ENCODE measurements at regions not wholly inside any gene's neighbourhood (a gene's known extent, or its start where the extent isn't known, plus 50 kb on each side); places are given as distances from the start of the nearest gene placed in this dataset.

- H3K9me3 Mint-ChIP-seq (ENCODE audit: unreplicated experiment) = peaks cover 35% of the 10 kb centered on the region
- H3K27ac Mint-ChIP-seq (ENCODE audit: unreplicated experiment) = no peak overlapping the region
- H3K4me1 Mint-ChIP-seq (ENCODE audit: unreplicated experiment) = no peaks in the 10 kb centered on the region
- H3K4me3 Mint-ChIP-seq (ENCODE audit: unreplicated experiment) = no peak overlapping the region
- no peak for DNase-seq (ENCODE audit: extremely low spot score, unreplicated experiment)
- TF ChIP-seq CTCF (IDR thresholded peaks at IDR 0.05) = no peak
- H3K36me3 Mint-ChIP-seq (ENCODE audit: unreplicated experiment) = no peaks in the 10 kb centered on the region
- H3K27me3 Mint-ChIP-seq (ENCODE audit: unreplicated experiment) = no peaks in the 10 kb centered on the region
Measured at GRCh38 chr14:82070753-82071152, 537.1 kb upstream of the SEL1L start.

- peaks cover 29% of the 10 kb centered on the region for H3K9me3 Mint-ChIP-seq (ENCODE audit: unreplicated experiment)
- no peak overlapping the region for H3K27ac Mint-ChIP-seq (ENCODE audit: unreplicated experiment)
- DNase-seq (ENCODE audit: extremely low spot score, unreplicated experiment) = no peak
- H3K4me3 Mint-ChIP-seq (ENCODE audit: unreplicated experiment) = no peak overlapping the region
- no peak for TF ChIP-seq CTCF (IDR thresholded peaks at IDR 0.05)
- no peaks in the 10 kb centered on the region for H3K36me3 Mint-ChIP-seq (ENCODE audit: unreplicated experiment)
- no peaks in the 10 kb centered on the region for H3K4me1 Mint-ChIP-seq (ENCODE audit: unreplicated experiment)
- H3K27me3 Mint-ChIP-seq (ENCODE audit: unreplicated experiment) = no peaks in the 10 kb centered on the region
Measured at GRCh38 chr14:82073547-82073946, 539.9 kb upstream of the SEL1L start.

GRCh38 chr14:82075566-82075965, 541.9 kb upstream of the SEL1L start:
- no peak for DNase-seq (ENCODE audit: extremely low spot score, unreplicated experiment)
- Mint-ChIP-seq H3K27ac (ENCODE audit: unreplicated experiment) (no peak overlapping the region), H3K4me1 (ENCODE audit: unreplicated experiment) (no peaks in the 10 kb centered on the region), H3K4me3 (ENCODE audit: unreplicated experiment) (no peak overlapping the region), H3K27me3 (ENCODE audit: unreplicated experiment) (no peaks in the 10 kb centered on the region), H3K36me3 (ENCODE audit: unreplicated experiment) (no peaks in the 10 kb centered on the region), H3K9me3 (ENCODE audit: unreplicated experiment) (peaks cover 25% of the 10 kb centered on the region)
- TF ChIP-seq CTCF (IDR thresholded peaks at IDR 0.05) = no peak

- no peaks in the 10 kb centered on the region for H3K36me3 Mint-ChIP-seq (ENCODE audit: unreplicated experiment)
- no peak overlapping the region for H3K4me3 Mint-ChIP-seq (ENCODE audit: unreplicated experiment)
- H3K27ac Mint-ChIP-seq (ENCODE audit: unreplicated experiment) = no peak overlapping the region
- no peak for DNase-seq (ENCODE audit: extremely low spot score, unreplicated experiment)
- no peak for TF ChIP-seq CTCF (IDR thresholded peaks at IDR 0.05)
- no peaks in the 10 kb centered on the region for H3K27me3 Mint-ChIP-seq (ENCODE audit: unreplicated experiment)
- peaks cover 16% of the 10 kb centered on the region for H3K9me3 Mint-ChIP-seq (ENCODE audit: unreplicated experiment)
- no peaks in the 10 kb centered on the region for H3K4me1 Mint-ChIP-seq (ENCODE audit: unreplicated experiment)
Measured at GRCh38 chr14:82079553-82079952, 545.9 kb upstream of the SEL1L start.

GRCh38 chr14:82080370-82080769, 546.7 kb upstream of the SEL1L start:
- no peak overlapping the region for H3K27ac Mint-ChIP-seq (ENCODE audit: unreplicated experiment)
- H3K4me1 Mint-ChIP-seq (ENCODE audit: unreplicated experiment) = no peaks in the 10 kb centered on the region
- DNase-seq (ENCODE audit: extremely low spot score, unreplicated experiment) = no peak
- TF ChIP-seq CTCF (IDR thresholded peaks at IDR 0.05) = no peak
- H3K36me3 Mint-ChIP-seq (ENCODE audit: unreplicated experiment) = no peaks in the 10 kb centered on the region
- H3K9me3 Mint-ChIP-seq (ENCODE audit: unreplicated experiment) = peaks cover 16% of the 10 kb centered on the region
- no peaks in the 10 kb centered on the region for H3K27me3 Mint-ChIP-seq (ENCODE audit: unreplicated experiment)
- H3K4me3 Mint-ChIP-seq (ENCODE audit: unreplicated experiment) = no peak overlapping the region

Data from osteocyte (in vitro differentiated cells).